ENCODE measurements at regions not wholly inside any gene's neighbourhood (a gene's known extent, or its start where the extent isn't known, plus 50 kb on each side); places are given as distances from the start of the nearest gene placed in this dataset.

- no peaks in the 10 kb centered on the region for H3K36me3 ChIP-seq (ENCODE audit: insufficient read depth, low read depth, low read length)
- H3K4me1 ChIP-seq (ENCODE audit: insufficient read depth, low read length), result no peaks in the 10 kb centered on the region
- H3K4me3 ChIP-seq (ENCODE audit: low read length), result no peak overlapping the region
- H3K27me3 ChIP-seq (ENCODE audit: insufficient read depth, low read length), result no peaks in the 10 kb centered on the region
- no peak overlapping the region for H3K9ac ChIP-seq (ENCODE audit: low read depth, low read length)
- H3K27ac ChIP-seq (ENCODE audit: low read length), result no peak overlapping the region
- no peaks in the 10 kb centered on the region for H3K9me3 ChIP-seq (ENCODE audit: insufficient read depth, low read depth, low read length)
Measured at GRCh38 chr4:14309431-14309830, 681.9 kb upstream of the BOD1L1 start.

- Histone ChIP-seq H3K27ac (ENCODE audit: low read length) (no peak overlapping the region), H3K4me3 (ENCODE audit: low read length) (no peak overlapping the region), H3K9ac (ENCODE audit: low read depth, low read length) (no peak overlapping the region), H3K4me1 (ENCODE audit: insufficient read depth, low read length) (peaks cover 2% of the 10 kb centered on the region; the same call in 1 of the 2 replicates), H3K9me3 (ENCODE audit: insufficient read depth, low read depth, low read length) (no peaks in the 10 kb centered on the region), H3K36me3 (ENCODE audit: insufficient read depth, low read depth, low read length) (no peaks in the 10 kb centered on the region), H3K27me3 (ENCODE audit: insufficient read depth, low read length) (no peaks in the 10 kb centered on the region)
Measured at GRCh38 chr4:14313757-14314156, 686.2 kb upstream of the BOD1L1 start.

GRCh38 chr4:14315129-14315528 lies 687.2 kb upstream of the CPEB2 start:
- no peaks in the 10 kb centered on the region for H3K27me3 ChIP-seq (ENCODE audit: insufficient read depth, low read length)
- H3K4me1 ChIP-seq (ENCODE audit: insufficient read depth, low read length), result peaks cover 2% of the 10 kb centered on the region; the same call in 1 of the 2 replicates
- H3K36me3 ChIP-seq (ENCODE audit: insufficient read depth, low read depth, low read length), result no peaks in the 10 kb centered on the region
- no peaks in the 10 kb centered on the region for H3K9me3 ChIP-seq (ENCODE audit: insufficient read depth, low read depth, low read length)
- no peak overlapping the region for H3K9ac ChIP-seq (ENCODE audit: low read depth, low read length)
- no peak overlapping the region for H3K4me3 ChIP-seq (ENCODE audit: low read length)
- H3K27ac ChIP-seq (ENCODE audit: low read length), result no peak overlapping the region

- Histone ChIP-seq H3K9ac (ENCODE audit: low read depth, low read length) (no peak overlapping the region), H3K9me3 (ENCODE audit: insufficient read depth, low read depth, low read length) (no peaks in the 10 kb centered on the region)
Measured at GRCh38 chr4:14317351-14317750, 684.9 kb upstream of the CPEB2 start.

GRCh38 chr4:14318671-14319070 lies 683.6 kb upstream of the CPEB2 start:
- Histone ChIP-seq H3K27me3 (ENCODE audit: insufficient read depth, low read length) (no peaks in the 10 kb centered on the region), H3K4me1 (ENCODE audit: insufficient read depth, low read length) (peaks cover 2% of the 10 kb centered on the region; the same call in 1 of the 2 replicates), H3K4me3 (ENCODE audit: low read length) (no peak overlapping the region), H3K27ac (ENCODE audit: low read length) (no peak overlapping the region), H3K9me3 (ENCODE audit: insufficient read depth, low read depth, low read length) (no peaks in the 10 kb centered on the region), H3K9ac (ENCODE audit: low read depth, low read length) (no peak overlapping the region), H3K36me3 (ENCODE audit: insufficient read depth, low read depth, low read length) (no peaks in the 10 kb centered on the region)

More at GRCh38 chr4:14317351-14317750, 684.9 kb upstream of the CPEB2 start:
- Histone ChIP-seq H3K4me3 (ENCODE audit: low read length) (no peak overlapping the region), H3K27ac (ENCODE audit: low read length) (no peak overlapping the region), H3K27me3 (ENCODE audit: insufficient read depth, low read length) (no peaks in the 10 kb centered on the region), H3K36me3 (ENCODE audit: insufficient read depth, low read depth, low read length) (no peaks in the 10 kb centered on the region), H3K4me1 (ENCODE audit: insufficient read depth, low read length) (peaks cover 2% of the 10 kb centered on the region; the same call in 1 of the 2 replicates)

- H3K27ac ChIP-seq (ENCODE audit: low read length), result no peak overlapping the region
- H3K36me3 ChIP-seq (ENCODE audit: insufficient read depth, low read depth, low read length), result no peaks in the 10 kb centered on the region
- H3K9me3 ChIP-seq (ENCODE audit: insufficient read depth, low read depth, low read length), result no peaks in the 10 kb centered on the region
- no peak overlapping the region for H3K9ac ChIP-seq (ENCODE audit: low read depth, low read length)
- no peaks in the 10 kb centered on the region for H3K27me3 ChIP-seq (ENCODE audit: insufficient read depth, low read length)
- no peaks in the 10 kb centered on the region for H3K4me1 ChIP-seq (ENCODE audit: insufficient read depth, low read length)
- H3K4me3 ChIP-seq (ENCODE audit: low read length), result no peak overlapping the region
Measured at GRCh38 chr4:14321723-14322122, 680.6 kb upstream of the CPEB2 start.

GRCh38 chr4:14323191-14323590 lies 679.1 kb upstream of the CPEB2 start:
- H3K9ac ChIP-seq (ENCODE audit: low read depth, low read length), result no peak overlapping the region
- no peaks in the 10 kb centered on the region for H3K27me3 ChIP-seq (ENCODE audit: insufficient read depth, low read length)
- no peaks in the 10 kb centered on the region for H3K36me3 ChIP-seq (ENCODE audit: insufficient read depth, low read depth, low read length)
- H3K4me3 ChIP-seq (ENCODE audit: low read length), result no peak overlapping the region
- no peaks in the 10 kb centered on the region for H3K4me1 ChIP-seq (ENCODE audit: insufficient read depth, low read length)
- H3K9me3 ChIP-seq (ENCODE audit: insufficient read depth, low read depth, low read length), result no peaks in the 10 kb centered on the region
- no peak overlapping the region for H3K27ac ChIP-seq (ENCODE audit: low read length)

- H3K36me3 ChIP-seq (ENCODE audit: insufficient read depth, low read depth, low read length), result no peaks in the 10 kb centered on the region
- H3K4me1 ChIP-seq (ENCODE audit: insufficient read depth, low read length), result no peaks in the 10 kb centered on the region
- 0 out of 2 replicates have a peak, but pooled peaks cover 1% of the 10 kb centered on the region for H3K9me3 ChIP-seq (ENCODE audit: insufficient read depth, low read depth, low read length)
- no peak overlapping the region for H3K4me3 ChIP-seq (ENCODE audit: low read length)
- no peak overlapping the region for H3K27ac ChIP-seq (ENCODE audit: low read length)
- H3K27me3 ChIP-seq (ENCODE audit: insufficient read depth, low read length), result no peaks in the 10 kb centered on the region
- no peak overlapping the region for H3K9ac ChIP-seq (ENCODE audit: low read depth, low read length)
Measured at GRCh38 chr4:14329228-14329627, 673.1 kb upstream of the CPEB2 start.

- no peak overlapping the region for H3K4me3 ChIP-seq (ENCODE audit: low read length)
- H3K36me3 ChIP-seq (ENCODE audit: insufficient read depth, low read depth, low read length), result no peaks in the 10 kb centered on the region
- H3K27ac ChIP-seq (ENCODE audit: low read length), result no peak overlapping the region
- 0 out of 2 replicates have a peak, but pooled peaks cover 5% of the 10 kb centered on the region for H3K9me3 ChIP-seq (ENCODE audit: insufficient read depth, low read depth, low read length)
- no peak overlapping the region for H3K9ac ChIP-seq (ENCODE audit: low read depth, low read length)
- peaks cover 5% of the 10 kb centered on the region; the same call in 1 of the 2 replicates for H3K4me1 ChIP-seq (ENCODE audit: insufficient read depth, low read length)
- no peaks in the 10 kb centered on the region for H3K27me3 ChIP-seq (ENCODE audit: insufficient read depth, low read length)
Measured at GRCh38 chr4:14333616-14334015, 668.7 kb upstream of the CPEB2 start.

GRCh38 chr4:14334166-14334565 lies 668.1 kb upstream of the CPEB2 start:
- H3K9me3 ChIP-seq (ENCODE audit: insufficient read depth, low read depth, low read length), result 0 out of 2 replicates have a peak, but pooled peaks cover 5% of the 10 kb centered on the region
- no peak overlapping the region for H3K4me3 ChIP-seq (ENCODE audit: low read length)
- peaks cover 5% of the 10 kb centered on the region; the same call in 1 of the 2 replicates for H3K4me1 ChIP-seq (ENCODE audit: insufficient read depth, low read length)
- no peaks in the 10 kb centered on the region for H3K27me3 ChIP-seq (ENCODE audit: insufficient read depth, low read length)
- no peak overlapping the region for H3K9ac ChIP-seq (ENCODE audit: low read depth, low read length)
- H3K36me3 ChIP-seq (ENCODE audit: insufficient read depth, low read depth, low read length), result no peaks in the 10 kb centered on the region
- H3K27ac ChIP-seq (ENCODE audit: low read length), result no peak overlapping the region

GRCh38 chr4:14335872-14336271 lies 666.4 kb upstream of the CPEB2 start:
- Histone ChIP-seq H3K9me3 (ENCODE audit: insufficient read depth, low read depth, low read length) (0 out of 2 replicates have a peak, but pooled peaks cover 5% of the 10 kb centered on the region), H3K9ac (ENCODE audit: low read depth, low read length) (no peak overlapping the region), H3K4me3 (ENCODE audit: low read length) (no peak overlapping the region), H3K4me1 (ENCODE audit: insufficient read depth, low read length) (peaks cover 11% of the 10 kb centered on the region), H3K27me3 (ENCODE audit: insufficient read depth, low read length) (no peaks in the 10 kb centered on the region), H3K36me3 (ENCODE audit: insufficient read depth, low read depth, low read length) (no peaks in the 10 kb centered on the region), H3K27ac (ENCODE audit: low read length) (no peak overlapping the region)

GRCh38 chr4:14336656-14337055 lies 665.6 kb upstream of the CPEB2 start:
- Histone ChIP-seq H3K9ac (ENCODE audit: low read depth, low read length) (no peak overlapping the region), H3K27ac (ENCODE audit: low read length) (no peak overlapping the region)

More at GRCh38 chr4:14336656-14337055, 665.6 kb upstream of the CPEB2 start:
- Histone ChIP-seq H3K4me1 (ENCODE audit: insufficient read depth, low read length) (peaks cover 11% of the 10 kb centered on the region), H3K27me3 (ENCODE audit: insufficient read depth, low read length) (no peaks in the 10 kb centered on the region), H3K36me3 (ENCODE audit: insufficient read depth, low read depth, low read length) (no peaks in the 10 kb centered on the region), H3K4me3 (ENCODE audit: low read length) (no peak overlapping the region), H3K9me3 (ENCODE audit: insufficient read depth, low read depth, low read length) (0 out of 2 replicates have a peak, but pooled peaks cover 5% of the 10 kb centered on the region)
